ENCODE measurements at regions not wholly inside any gene's neighbourhood (a gene's known extent, or its start where the extent isn't known, plus 50 kb on each side); places are given as distances from the start of the nearest gene placed in this dataset.

- Mint-ChIP-seq H3K27me3 (ENCODE audit: low read depth) (no peaks in the 10 kb centered on the region), H3K4me1 (ENCODE audit: low read depth) (no peaks in the 10 kb centered on the region), H3K36me3 (ENCODE audit: low read depth) (no peaks in the 10 kb centered on the region), H3K9me3 (no peaks in the 10 kb centered on the region), H3K4me3 (ENCODE audit: low read depth) (no peak overlapping the region), H3K27ac (no peak overlapping the region)
- DNase-seq (ENCODE audit: low spot score), result no peak
- intact Hi-C loops (cut with micrococcal nuclease), result no loop called here
Measured at GRCh38 chr12:13505224-13505623, 308.7 kb downstream of the EMP1 start.

- Mint-ChIP-seq H3K27ac (no peak overlapping the region), H3K9me3 (no peaks in the 10 kb centered on the region), H3K27me3 (ENCODE audit: low read depth) (no peaks in the 10 kb centered on the region), H3K4me1 (ENCODE audit: low read depth) (no peaks in the 10 kb centered on the region), H3K4me3 (ENCODE audit: low read depth) (no peak overlapping the region), H3K36me3 (ENCODE audit: low read depth) (no peaks in the 10 kb centered on the region)
- intact Hi-C loops (cut with micrococcal nuclease), result no loop called here
- DNase-seq (ENCODE audit: low spot score), result no peak
Measured at GRCh38 chr12:13504736-13505135, 308.2 kb downstream of the EMP1 start.

DNA sequence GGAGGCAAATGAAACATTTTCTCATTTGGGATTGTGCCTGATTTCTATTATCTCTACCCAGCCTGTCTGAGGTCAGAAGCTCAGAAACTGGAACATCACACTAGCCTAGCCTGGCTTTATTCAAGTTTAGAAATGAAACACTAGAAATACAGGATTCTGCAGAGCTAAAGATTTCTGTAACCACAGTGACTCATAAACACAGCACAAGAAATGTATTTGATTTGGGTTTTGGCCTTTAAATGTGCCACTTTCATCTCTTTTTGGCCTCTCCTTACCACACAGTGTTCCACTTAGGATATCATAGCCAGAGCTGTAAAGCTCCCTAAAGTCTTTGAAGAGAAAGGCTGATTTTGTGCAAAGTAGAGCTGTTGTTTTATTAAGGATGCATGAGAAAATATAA lies 307.5 kb downstream of the EMP1 start:
- Mint-ChIP-seq H3K27ac (no peak overlapping the region), H3K4me1 (ENCODE audit: low read depth) (no peaks in the 10 kb centered on the region), H3K36me3 (ENCODE audit: low read depth) (no peaks in the 10 kb centered on the region), H3K27me3 (ENCODE audit: low read depth) (no peaks in the 10 kb centered on the region), H3K4me3 (ENCODE audit: low read depth) (no peak overlapping the region), H3K9me3 (no peaks in the 10 kb centered on the region)
- no peak for DNase-seq (ENCODE audit: low spot score)
- intact Hi-C loops (cut with micrococcal nuclease), result no loop called here

- no peaks in the 10 kb centered on the region for H3K4me1 Mint-ChIP-seq (ENCODE audit: low read depth)
- H3K27ac Mint-ChIP-seq, result no peak overlapping the region
- no peak for DNase-seq (ENCODE audit: low spot score)
Measured at GRCh38 chr12:13503094-13503835, 306.7 kb downstream of the EMP1 start.

DNA sequence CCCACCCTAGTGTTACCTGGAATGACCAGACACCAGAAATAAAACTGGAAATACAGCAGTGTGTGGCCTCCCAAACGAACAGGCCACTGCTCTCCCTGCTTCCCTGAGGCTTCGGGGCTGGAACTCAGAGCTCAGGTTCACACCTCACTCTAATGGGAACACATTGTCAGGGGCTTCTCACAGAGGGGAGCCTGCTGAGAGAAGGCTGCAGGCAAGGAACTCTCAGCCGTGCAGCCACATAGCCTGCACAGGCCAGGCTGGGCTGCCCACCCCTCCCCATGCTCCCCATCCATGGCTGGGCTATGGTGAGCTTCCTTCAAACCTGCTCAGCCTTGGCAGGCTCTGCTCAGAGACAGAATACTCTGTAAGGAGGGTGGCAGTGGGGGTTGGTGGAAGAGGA lies 302.5 kb downstream of the EMP1 start:
- no peak overlapping the region for H3K27ac Mint-ChIP-seq
- no peaks in the 10 kb centered on the region for H3K9me3 Mint-ChIP-seq

More at GRCh38 chr12:13503094-13503835, 306.7 kb downstream of the EMP1 start:
- Mint-ChIP-seq H3K9me3 (no peaks in the 10 kb centered on the region), H3K27me3 (ENCODE audit: low read depth) (peaks cover 1% of the 10 kb centered on the region), H3K4me3 (ENCODE audit: low read depth) (no peak overlapping the region), H3K36me3 (ENCODE audit: low read depth) (no peaks in the 10 kb centered on the region)
- intact Hi-C loops (cut with micrococcal nuclease), result no loop called here

GRCh38 chr12:13496111-13496510 lies 299.6 kb downstream of the EMP1 start:
- no peak for DNase-seq (ENCODE audit: low spot score)
- intact Hi-C loops (cut with micrococcal nuclease), result no loop called here
- no peak overlapping the region for H3K27ac Mint-ChIP-seq
- H3K4me3 Mint-ChIP-seq (ENCODE audit: low read depth), result no peak overlapping the region
- H3K4me1 Mint-ChIP-seq (ENCODE audit: low read depth), result no peaks in the 10 kb centered on the region
- H3K36me3 Mint-ChIP-seq (ENCODE audit: low read depth), result no peaks in the 10 kb centered on the region
- H3K9me3 Mint-ChIP-seq, result no peaks in the 10 kb centered on the region
- H3K27me3 Mint-ChIP-seq (ENCODE audit: low read depth), result peaks cover 7% of the 10 kb centered on the region

More for the DNA sequence above, 302.5 kb downstream of the EMP1 start:
- Mint-ChIP-seq H3K27me3 (ENCODE audit: low read depth) (peaks cover 7% of the 10 kb centered on the region), H3K4me3 (ENCODE audit: low read depth) (no peak overlapping the region), H3K36me3 (ENCODE audit: low read depth) (no peaks in the 10 kb centered on the region), H3K4me1 (ENCODE audit: low read depth) (no peaks in the 10 kb centered on the region)
- no peak for DNase-seq (ENCODE audit: low spot score)
- intact Hi-C loops (cut with micrococcal nuclease), result no loop called here

GRCh38 chr12:13489246-13489645 lies 292.7 kb downstream of the EMP1 start:
- Mint-ChIP-seq H3K36me3 (ENCODE audit: low read depth) (no peaks in the 10 kb centered on the region), H3K9me3 (no peaks in the 10 kb centered on the region), H3K4me1 (ENCODE audit: low read depth) (no peaks in the 10 kb centered on the region), H3K27ac (no peak overlapping the region), H3K27me3 (ENCODE audit: low read depth) (no peaks in the 10 kb centered on the region), H3K4me3 (ENCODE audit: low read depth) (no peak overlapping the region)
- intact Hi-C loops (cut with micrococcal nuclease), result no loop called here
- DNase-seq (ENCODE audit: low spot score), result no peak

DNA sequence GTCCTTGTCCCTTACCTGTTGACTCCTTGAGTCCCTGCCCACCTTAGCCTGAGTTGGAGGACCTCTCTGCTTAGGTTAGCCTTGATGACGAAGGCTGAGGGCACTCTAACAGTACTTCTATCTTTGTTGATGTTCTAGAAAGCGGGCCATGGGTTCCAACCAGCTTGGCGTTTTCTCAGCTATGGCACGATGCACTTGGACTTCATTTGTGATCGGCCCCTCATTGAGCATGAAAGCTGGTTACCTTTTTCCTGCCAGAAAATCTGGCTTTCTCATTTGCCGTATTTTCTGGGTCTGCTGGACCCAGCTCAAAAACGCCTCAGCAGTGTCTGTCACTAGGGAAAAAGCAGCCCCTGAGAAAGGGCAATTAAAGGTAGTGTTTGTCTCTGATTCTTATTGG lies 290.8 kb downstream of the EMP1 start:
- intact Hi-C loops (cut with micrococcal nuclease), result no loop called here
- H3K4me1 Mint-ChIP-seq (ENCODE audit: low read depth), result no peaks in the 10 kb centered on the region
- no peaks in the 10 kb centered on the region for H3K27me3 Mint-ChIP-seq (ENCODE audit: low read depth)
- no peak overlapping the region for H3K27ac Mint-ChIP-seq
- no peaks in the 10 kb centered on the region for H3K9me3 Mint-ChIP-seq
- no peak overlapping the region for H3K4me3 Mint-ChIP-seq (ENCODE audit: low read depth)
- no peaks in the 10 kb centered on the region for H3K36me3 Mint-ChIP-seq (ENCODE audit: low read depth)
- DNase-seq (ENCODE audit: low spot score), result no peak

DNA sequence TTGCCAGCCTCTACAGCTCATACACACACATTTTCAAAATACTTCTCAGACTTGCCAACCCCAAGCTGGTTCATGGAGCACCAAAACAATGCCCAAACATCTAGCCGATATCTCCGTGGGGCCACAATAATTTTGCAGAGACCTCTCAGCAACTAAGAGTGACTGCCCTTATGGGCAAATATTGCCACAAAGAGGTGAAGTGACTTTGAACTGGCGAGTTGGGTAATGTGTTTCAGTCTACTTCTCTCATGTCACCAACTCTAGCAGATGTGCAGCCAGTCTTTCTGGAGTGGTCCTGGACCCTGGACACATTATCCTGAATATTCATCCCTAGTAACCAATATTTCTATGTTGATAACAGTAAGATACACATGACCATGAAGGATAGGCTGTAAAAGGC lies 290.3 kb downstream of the EMP1 start:
- DNase-seq (ENCODE audit: low spot score), result no peak
- Mint-ChIP-seq H3K4me1 (ENCODE audit: low read depth) (no peaks in the 10 kb centered on the region), H3K27ac (no peak overlapping the region), H3K4me3 (ENCODE audit: low read depth) (no peak overlapping the region), H3K36me3 (ENCODE audit: low read depth) (no peaks in the 10 kb centered on the region), H3K9me3 (no peaks in the 10 kb centered on the region), H3K27me3 (ENCODE audit: low read depth) (no peaks in the 10 kb centered on the region)
- intact Hi-C loops (cut with micrococcal nuclease), result no loop called here

GRCh38 chr12:13478650-13479181 lies 282.2 kb downstream of the EMP1 start:
- Mint-ChIP-seq H3K36me3 (ENCODE audit: low read depth) (no peaks in the 10 kb centered on the region), H3K27ac (no peak overlapping the region), H3K27me3 (ENCODE audit: low read depth) (peaks cover 8% of the 10 kb centered on the region), H3K9me3 (no peaks in the 10 kb centered on the region), H3K4me3 (ENCODE audit: low read depth) (no peak overlapping the region), H3K4me1 (ENCODE audit: low read depth) (no peaks in the 10 kb centered on the region)
- intact Hi-C loops (cut with micrococcal nuclease), result loop anchor here (10.0 kb wide), 1 partner anchor 134 kb away; no protein-coding TSS in a partner anchor
- no peak for DNase-seq (ENCODE audit: low spot score)

- DNase-seq (ENCODE audit: low spot score), result no peak
- H3K4me1 Mint-ChIP-seq (ENCODE audit: low read depth), result peaks cover 11% of the 10 kb centered on the region
- no peak overlapping the region for H3K27ac Mint-ChIP-seq
- H3K9me3 Mint-ChIP-seq, result no peaks in the 10 kb centered on the region
- intact Hi-C loops (cut with micrococcal nuclease), result loop anchor here (10.0 kb wide), 1 partner anchor 130 kb away; no protein-coding TSS in a partner anchor
- H3K27me3 Mint-ChIP-seq (ENCODE audit: low read depth), result peaks cover 15% of the 10 kb centered on the region
- no peaks in the 10 kb centered on the region for H3K36me3 Mint-ChIP-seq (ENCODE audit: low read depth)
- no peak overlapping the region for H3K4me3 Mint-ChIP-seq (ENCODE audit: low read depth)
Measured at GRCh38 chr12:13474381-13474780, 277.9 kb downstream of the EMP1 start.

- Mint-ChIP-seq H3K4me1 (ENCODE audit: low read depth) (peaks cover 11% of the 10 kb centered on the region), H3K36me3 (ENCODE audit: low read depth) (no peaks in the 10 kb centered on the region), H3K4me3 (ENCODE audit: low read depth) (no peak overlapping the region), H3K27ac (no peak overlapping the region), H3K27me3 (ENCODE audit: low read depth) (peaks cover 17% of the 10 kb centered on the region), H3K9me3 (no peaks in the 10 kb centered on the region)
- intact Hi-C loops (cut with micrococcal nuclease), result loop anchor here (2.0 to 10.0 kb wide), 2 partner anchors 64 to 128 kb away; no protein-coding TSS in a partner anchor
- no peak for DNase-seq (ENCODE audit: low spot score)
Measured at GRCh38 chr12:13472690-13473089, 276.2 kb downstream of the EMP1 start.

DNA sequence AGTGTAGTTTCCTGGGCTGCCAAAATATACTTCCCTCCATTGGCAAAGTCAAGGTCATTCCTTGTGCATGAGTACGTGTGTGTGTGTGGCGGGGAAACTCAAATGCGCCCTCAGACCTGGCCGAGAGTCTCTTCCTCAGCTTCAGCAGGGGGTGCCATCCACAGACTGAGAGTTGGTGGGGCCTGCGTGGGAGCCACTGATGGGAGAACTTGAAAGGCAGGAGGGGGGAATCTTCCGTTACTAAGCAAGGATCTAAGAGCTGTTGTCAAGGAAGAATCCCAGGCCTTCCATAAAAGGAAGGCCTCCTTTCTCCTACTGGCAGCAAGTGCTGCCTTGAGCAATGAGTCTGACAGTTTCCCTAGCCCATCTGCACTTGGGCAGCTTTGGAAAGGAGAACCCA lies 274.9 kb downstream of the EMP1 start:
- Mint-ChIP-seq H3K4me1 (ENCODE audit: low read depth) (peaks cover 11% of the 10 kb centered on the region), H3K36me3 (ENCODE audit: low read depth) (no peaks in the 10 kb centered on the region), H3K27me3 (ENCODE audit: low read depth) (peaks cover 19% of the 10 kb centered on the region), H3K9me3 (no peaks in the 10 kb centered on the region), H3K4me3 (ENCODE audit: low read depth) (no peak overlapping the region), H3K27ac (no peak overlapping the region)
- no peak for DNase-seq (ENCODE audit: low spot score)
- intact Hi-C loops (cut with micrococcal nuclease), result loop anchor here (10.0 kb wide), 1 partner anchor 127 kb away; no protein-coding TSS in a partner anchor

Data from activated T-helper 2 cell treated with anti-CD3 and anti-CD28 coated beads, Interferon-gamma antibody, Interleukin-2, Interleukin-4, amounts not matched to agents 10 μg/mL and 5 μg/mL and 100 μg/mL, durations not matched to agents 14 hours and 24 hours and 36 hours (primary cell).